ENCODE measurements at regions not wholly inside any gene's neighbourhood (a gene's known extent, or its start where the extent isn't known, plus 50 kb on each side); places are given as distances from the start of the nearest gene placed in this dataset.

GRCh38 chr2:117603060-117603459, 211.4 kb upstream of the DDX18 start:
- no peak for DNase-seq
- no peak for TF ChIP-seq CTCF (IDR thresholded peaks at IDR 0.05)
- Mint-ChIP-seq H3K4me3 (no peak overlapping the region), H3K9me3 (no peaks in the 10 kb centered on the region), H3K4me1 (ENCODE audit: low read depth) (no peaks in the 10 kb centered on the region), H3K27me3 (peaks cover 1% of the 10 kb centered on the region), H3K36me3 (ENCODE audit: low read depth) (no peaks in the 10 kb centered on the region), H3K27ac (no peak overlapping the region)
- CTCF ChIA-PET = interaction anchor here (0.6 kb wide), 1 partner anchor 284 kb away, joined by 3 read pairs; no protein-coding TSS in a partner anchor
- POLR2A ChIA-PET = no interaction called here
- no peak for ATAC-seq
- intact Hi-C loops (cut with micrococcal nuclease) = no loop called here

- POLR2A ChIA-PET = no interaction called here
- DNase-seq (no peak), ATAC-seq (no peak)
- CTCF ChIA-PET = no interaction called here
- peaks cover 1% of the 10 kb centered on the region for H3K27me3 Mint-ChIP-seq
- H3K36me3 Mint-ChIP-seq (ENCODE audit: low read depth) = no peaks in the 10 kb centered on the region
- H3K27ac Mint-ChIP-seq = no peak overlapping the region
- intact Hi-C loops (cut with micrococcal nuclease) = no loop called here
- no peaks in the 10 kb centered on the region for H3K9me3 Mint-ChIP-seq
- no peak overlapping the region for H3K4me3 Mint-ChIP-seq
- no peak for TF ChIP-seq CTCF (IDR thresholded peaks at IDR 0.05)
- H3K4me1 Mint-ChIP-seq (ENCODE audit: low read depth) = no peaks in the 10 kb centered on the region
Observed at GRCh38 chr2:117603567-117603966, 210.9 kb upstream of the DDX18 start.

GRCh38 chr2:117607202-117607601, 207.3 kb upstream of the DDX18 start:
- Mint-ChIP-seq H3K27me3 (no peaks in the 10 kb centered on the region), H3K27ac (no peak overlapping the region), H3K4me1 (ENCODE audit: low read depth) (no peaks in the 10 kb centered on the region), H3K36me3 (ENCODE audit: low read depth) (no peaks in the 10 kb centered on the region), H3K4me3 (no peak overlapping the region), H3K9me3 (no peaks in the 10 kb centered on the region)
- POLR2A ChIA-PET = no interaction called here
- CTCF ChIA-PET = no interaction called here
- ATAC-seq (no peak), DNase-seq (no peak)
- intact Hi-C loops (cut with micrococcal nuclease) = no loop called here
- TF ChIP-seq CTCF (IDR thresholded peaks at IDR 0.05) = no peak

- ATAC-seq (no peak), DNase-seq (no peak)
- H3K27me3 Mint-ChIP-seq = no peaks in the 10 kb centered on the region
- ChIA-PET CTCF (no interaction called here), POLR2A (no interaction called here)
- no peak for TF ChIP-seq CTCF (IDR thresholded peaks at IDR 0.05)
- no peaks in the 10 kb centered on the region for H3K4me1 Mint-ChIP-seq (ENCODE audit: low read depth)
- no peaks in the 10 kb centered on the region for H3K36me3 Mint-ChIP-seq (ENCODE audit: low read depth)
- H3K9me3 Mint-ChIP-seq = no peaks in the 10 kb centered on the region
- H3K4me3 Mint-ChIP-seq = no peak overlapping the region
- no peak overlapping the region for H3K27ac Mint-ChIP-seq
- intact Hi-C loops (cut with micrococcal nuclease) = no loop called here
Observed at GRCh38 chr2:117613101-117613500, 201.4 kb upstream of the DDX18 start.

- POLR2A ChIA-PET = no interaction called here
- ATAC-seq (no peak), DNase-seq (no peak)
- Mint-ChIP-seq H3K36me3 (ENCODE audit: low read depth) (no peaks in the 10 kb centered on the region), H3K9me3 (no peaks in the 10 kb centered on the region), H3K4me3 (no peak overlapping the region), H3K27me3 (no peaks in the 10 kb centered on the region), H3K27ac (no peak overlapping the region), H3K4me1 (ENCODE audit: low read depth) (no peaks in the 10 kb centered on the region)
- CTCF ChIA-PET = no interaction called here
- TF ChIP-seq CTCF (IDR thresholded peaks at IDR 0.05) = no peak
- intact Hi-C loops (cut with micrococcal nuclease) = no loop called here
Observed at GRCh38 chr2:117614296-117614695, 200.2 kb upstream of the DDX18 start.
